ENCODE measurements at regions not wholly inside any gene's neighbourhood (a gene's known extent, or its start where the extent isn't known, plus 50 kb on each side); places are given as distances from the start of the nearest gene placed in this dataset.
A peak's percentile ranks its signal among the peaks of the same experiment; 100 is the strongest.

- CTCF ChIA-PET: interaction anchor here (0.9 kb wide), 1 partner anchor 23 kb away, joined by 4 read pairs; no protein-coding TSS in a partner anchor
- RAD21 ChIA-PET (ENCODE audit: unreplicated experiment): interaction anchor here (3.0 kb wide), 1 partner anchor 71 kb away, joined by 26 read pairs; no protein-coding TSS in a partner anchor
- BruUV-seq (replicated peaks): no TSS peak
- WGBS (ENCODE audit: insufficient coverage, insufficient replicate concordance, low lambda C conversion rate, missing lambda C conversion rate): 70% methylated on average over 6 of the region's 6 CpGs
- H3K36me3 ChIP-seq (ENCODE audit: control insufficient read depth in 2 of 2, insufficient read depth in 2 of 2, low read length in 1 of 2): no peaks in the 10 kb centered on the region
- H3K9ac ChIP-seq (ENCODE audit: control insufficient read depth, insufficient read depth, low read length): no peak overlapping the region
- intact Hi-C loops (cut with micrococcal nuclease; ENCODE audit: unreplicated experiment) (loop anchor here (2.0 kb wide), 1 partner anchor 71 kb away; no protein-coding TSS in a partner anchor), in situ Hi-C loops (cut with MboI) (no loop called here)
- no peaks in the 10 kb centered on the region; the same call in 2 of the 3 replicates for H3K9me3 ChIP-seq (replicated peaks; ENCODE audit: control insufficient read depth, insufficient read depth, low read length)
- peaks cover 12% of the 10 kb centered on the region for H3K4me1 ChIP-seq (ENCODE audit: control insufficient read depth, insufficient read depth, low read length)
- TF ChIP-seq IKZF2 (IDR thresholded peaks at IDR 0.05): 0 out of 4 replicates have a peak, but pooled peaks of 1 of the 2 experiments have one; percentile 10
- no peak for TF ChIP-seq CTCF (IDR thresholded peaks at IDR 0.05 in 2 of 3, conservative IDR thresholded peaks at IDR 0.05 in 1 of 3; ENCODE audit: control insufficient read depth in 2 of 3, extremely low read depth in 1 of 3, insufficient read depth in 1 of 3, low read depth in 3 of 3, low read length in 3 of 3)
- TF ChIP-seq MEF2B (IDR thresholded peaks at IDR 0.05; ENCODE audit: partially characterized antibody, poor library complexity, severe bottlenecking): peak; percentile 44
- POLR2A ChIA-PET: interaction anchor here (0.8 to 1.0 kb wide), 2 partner anchors 23 to 31 kb away, joined by 3 read pairs; no protein-coding TSS in a partner anchor
- SMC1A ChIA-PET (ENCODE audit: uncharacterized antibody, unreplicated experiment): interaction anchor here (0.6 to 1.8 kb wide), 6 partner anchors 9 to 71 kb away, joined by 3 to 4 read pairs (median 3); no protein-coding TSS in a partner anchor
- no peak overlapping the region for H3K4me3 ChIP-seq
- H2AFZ ChIP-seq (ENCODE audit: control insufficient read depth, low read depth, low read length): no peak overlapping the region
- peaks cover 4% of the 10 kb centered on the region; the same call in 1 of the 2 replicates for H4K20me1 ChIP-seq (ENCODE audit: control insufficient read depth, insufficient read depth)
- H3K27ac ChIP-seq (ENCODE audit: control insufficient read depth, insufficient read depth): no peak overlapping the region
- no peak for DNase-seq (ENCODE audit: low read depth, low spot score)
- H3K27me3 ChIP-seq (replicated peaks in 1 of 2; ENCODE audit: control insufficient read depth in 2 of 2, insufficient read depth in 2 of 2, low read length in 1 of 2): no peaks in the 10 kb centered on the region; a peak in 1 of 4 replicates
- FAIRE-seq: no peak
- no peak overlapping the region for H3K4me2 ChIP-seq (ENCODE audit: control insufficient read depth, insufficient read depth)
- ATAC-seq: no peak
- H3K79me2 ChIP-seq (ENCODE audit: control insufficient read depth, insufficient read depth, low read length): no peaks in the 10 kb centered on the region
Measured at GRCh38 chr5:159403906-159404681, 73.8 kb upstream of the IL12B start.

All from GM12878 (cell line).